Hematopoietic multipotent progenitor cell treated with erythropoietin and hydrocortisone succinate and interleukin-3 and kit ligand, for 17 days (in vitro differentiated cells): ENCODE measurements at regions not wholly inside any gene's neighbourhood (a gene's known extent, or its start where the extent isn't known, plus 50 kb on each side); places are given as distances from the start of the nearest gene placed in this dataset.

Source experiments
- DNase-seq: peaks from one replicate; pipeline ENCODE4 v3.0.0-alpha.2; 2015; ENCODE audit warnings: low spot score

GRCh38 chr16:86773354-86773715, 195.0 kb downstream of the FOXL1 start:
- no peak for DNase-seq

DNA sequence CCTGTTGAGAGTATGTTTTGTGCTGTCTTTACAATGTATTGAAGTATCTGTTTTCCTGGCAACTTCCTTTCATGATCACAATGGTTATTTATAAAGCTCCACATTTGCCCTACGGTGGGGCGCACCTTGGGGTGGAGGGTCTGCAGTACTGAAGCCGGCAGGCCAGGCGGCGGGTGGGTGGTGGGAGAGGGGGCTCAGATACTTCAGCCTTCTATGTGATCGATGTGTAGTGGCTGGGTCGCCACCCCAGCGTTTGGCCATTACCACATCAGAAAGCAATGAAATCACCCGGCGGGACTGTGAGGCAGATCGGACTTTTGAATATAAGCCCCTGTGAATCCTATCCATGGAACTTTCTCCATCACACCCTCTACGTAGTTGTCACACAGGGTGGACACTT, 196.6 kb downstream of the FOXL1 start:
- no peak for DNase-seq

DNA sequence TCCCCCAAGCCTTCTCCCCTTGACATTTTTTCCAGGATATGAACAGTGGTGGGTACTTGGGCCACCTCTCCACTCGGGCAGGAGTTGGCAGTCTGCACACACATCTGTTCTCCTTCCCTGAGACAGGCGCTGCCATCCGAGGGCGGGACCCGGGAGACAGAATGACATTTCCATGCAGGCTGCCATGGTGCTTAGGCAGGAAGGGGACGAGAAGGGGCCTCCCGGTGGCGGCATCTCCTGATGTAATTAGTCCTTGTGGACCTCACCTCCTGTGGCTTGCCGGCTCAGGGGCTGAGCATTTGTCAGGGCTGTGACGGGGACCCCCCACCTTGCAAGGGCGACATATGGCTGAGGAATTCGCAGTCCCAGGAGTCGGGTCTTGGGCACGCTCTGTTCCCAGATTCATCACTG, 197.2 kb downstream of the FOXL1 start:
- DNase-seq, result no peak

- no peak for DNase-seq
Observed at GRCh38 chr16:86777381-86777946, 199.1 kb downstream of the FOXL1 start.

DNA sequence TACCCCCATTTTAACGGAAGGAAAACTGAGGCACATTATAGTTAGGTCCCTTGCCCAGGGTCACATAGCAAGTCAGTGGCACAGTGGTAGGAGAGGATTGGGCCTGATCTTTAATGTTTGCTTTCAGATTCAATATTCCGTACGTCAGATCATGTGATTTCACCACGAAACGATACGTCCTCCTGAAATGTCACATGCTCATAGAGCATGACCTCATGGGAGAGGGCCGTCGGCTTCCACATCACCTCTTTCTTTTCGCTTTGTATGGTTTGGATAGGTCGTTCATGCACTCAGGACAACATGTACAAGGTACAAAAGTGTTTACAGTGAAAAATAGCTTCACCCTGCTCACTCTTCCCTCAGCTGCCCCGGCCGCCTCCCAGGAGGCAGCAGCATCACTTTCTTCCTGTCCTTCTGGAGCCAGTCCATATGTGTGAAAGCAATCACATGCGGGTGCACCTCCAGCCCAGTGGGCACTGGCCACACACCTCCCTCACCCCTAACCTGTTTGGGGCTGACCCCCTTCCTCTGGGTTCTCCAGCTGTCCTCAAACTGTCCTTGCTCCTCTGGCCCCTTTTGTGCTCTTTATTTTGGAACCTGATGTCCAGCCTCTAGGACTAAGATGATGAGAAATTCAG, 199.9 kb downstream of the FOXL1 start:
- no peak for DNase-seq

DNA sequence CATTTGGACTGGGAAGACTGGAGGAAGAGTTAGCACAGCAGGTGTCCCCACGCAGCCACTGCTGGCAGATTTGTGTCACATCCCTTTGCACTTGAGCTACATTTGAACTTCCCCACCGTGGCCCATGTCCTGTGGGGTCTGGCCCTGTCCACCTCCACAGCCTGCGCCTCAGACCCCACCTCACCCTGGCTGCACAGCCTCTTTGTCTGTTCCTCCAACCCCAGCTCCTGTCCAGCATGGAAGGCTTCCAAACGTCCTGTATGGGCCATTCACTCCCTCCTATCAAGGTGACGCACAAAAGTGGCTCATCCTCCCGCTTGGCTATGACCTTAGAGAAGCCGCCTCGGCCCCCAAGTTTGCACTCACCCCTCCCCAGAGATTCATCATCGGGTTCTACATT, 200.6 kb downstream of the FOXL1 start:
- no peak for DNase-seq

GRCh38 chr16:86781046-86781445, 202.7 kb downstream of the FOXL1 start:
- no peak for DNase-seq

- no peak for DNase-seq
Observed at GRCh38 chr16:86783636-86784626, 205.6 kb downstream of the FOXL1 start.

GRCh38 chr16:86786338-86786737, 208.0 kb downstream of the FOXL1 start:
- no peak for DNase-seq

DNA sequence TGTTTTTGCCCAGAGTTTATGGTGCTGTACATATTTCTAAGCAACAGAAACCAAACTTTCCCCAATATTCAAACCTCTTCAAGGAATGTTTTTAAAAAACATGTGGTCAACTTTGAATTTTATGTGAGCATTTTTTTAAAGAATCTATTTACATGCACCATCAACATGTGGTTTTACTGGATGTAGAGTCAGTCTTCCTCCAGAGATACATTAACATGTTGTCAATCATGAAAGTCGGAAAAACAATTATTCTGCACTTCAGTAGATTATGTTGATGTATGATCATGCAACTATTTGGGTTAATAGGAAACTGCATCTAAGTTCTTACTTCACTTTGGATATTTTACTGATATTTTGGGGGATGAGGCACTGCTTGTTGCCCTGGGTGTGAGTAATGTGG, 208.6 kb downstream of the FOXL1 start:
- no peak for DNase-seq

DNA sequence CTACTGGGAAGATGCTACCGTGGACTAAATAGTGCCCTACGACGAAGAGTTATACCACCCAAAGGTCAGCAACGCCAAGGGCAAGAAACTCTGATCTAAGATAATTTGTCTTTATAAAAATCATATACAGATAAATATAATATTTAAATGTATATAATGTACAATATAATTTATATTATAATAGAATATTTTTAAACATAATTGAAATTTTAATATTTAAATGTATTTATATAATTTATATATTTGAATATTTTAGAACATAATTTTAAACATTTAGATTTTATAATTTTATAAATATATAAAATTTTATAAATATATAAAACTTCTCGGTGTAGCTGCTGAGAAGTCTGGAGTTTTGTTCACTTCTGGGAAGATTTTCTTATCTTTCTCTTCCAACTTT, 209.2 kb downstream of the FOXL1 start:
- DNase-seq, result no peak

DNA sequence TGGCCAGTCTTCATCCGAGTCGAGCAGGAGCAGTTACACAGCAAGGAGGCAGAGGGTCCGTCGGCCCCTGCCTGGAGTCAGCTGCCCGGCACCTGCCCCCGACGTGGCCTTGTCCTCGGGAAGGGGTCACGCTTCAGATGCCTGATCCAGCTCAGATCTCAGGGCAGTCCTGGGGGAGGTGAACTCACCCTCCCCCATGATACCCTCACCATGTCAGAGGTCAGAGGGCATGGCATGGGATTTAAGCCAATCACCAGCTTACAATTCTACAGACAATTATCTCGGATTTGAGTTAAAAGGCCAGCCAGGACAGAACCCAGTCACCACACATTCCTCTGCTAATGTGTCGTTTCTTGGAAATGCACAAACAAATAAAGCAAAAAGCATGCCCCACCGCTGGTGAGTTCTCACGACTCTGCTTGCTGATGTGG, 211.3 kb downstream of the FOXL1 start:
- DNase-seq, result no peak

GRCh38 chr16:86791287-86792035, 213.1 kb downstream of the FOXL1 start:
- no peak for DNase-seq

GRCh38 chr16:86794216-86794864, 216.0 kb downstream of the FOXL1 start:
- no peak for DNase-seq

- DNase-seq, result no peak
Observed at GRCh38 chr16:86797700-86798099, 219.4 kb downstream of the FOXL1 start.

GRCh38 chr16:86798247-86799041, 220.1 kb downstream of the FOXL1 start:
- no peak for DNase-seq

- DNase-seq, result no peak
Observed at GRCh38 chr16:86799367-86799766, 221.0 kb downstream of the FOXL1 start.

DNA sequence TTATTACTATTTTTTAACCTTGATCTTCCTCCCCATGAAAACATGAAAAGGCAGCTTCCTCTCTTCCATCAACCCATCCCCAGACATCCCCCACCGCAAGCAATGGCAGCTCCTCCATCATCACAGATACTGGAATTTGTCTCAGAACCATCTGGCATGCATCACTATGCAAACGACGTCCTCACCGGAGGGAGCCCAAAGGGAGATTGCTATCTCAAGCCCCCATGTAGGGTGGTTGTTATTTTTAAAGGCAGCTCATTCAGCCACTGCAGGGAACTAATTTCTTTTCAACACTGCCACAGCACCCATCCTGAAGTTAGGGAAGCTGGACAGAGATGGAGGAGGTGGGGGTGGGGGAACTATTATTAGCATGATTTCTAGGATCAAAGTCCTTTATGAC, 222.5 kb downstream of the FOXL1 start:
- DNase-seq, result no peak

DNA sequence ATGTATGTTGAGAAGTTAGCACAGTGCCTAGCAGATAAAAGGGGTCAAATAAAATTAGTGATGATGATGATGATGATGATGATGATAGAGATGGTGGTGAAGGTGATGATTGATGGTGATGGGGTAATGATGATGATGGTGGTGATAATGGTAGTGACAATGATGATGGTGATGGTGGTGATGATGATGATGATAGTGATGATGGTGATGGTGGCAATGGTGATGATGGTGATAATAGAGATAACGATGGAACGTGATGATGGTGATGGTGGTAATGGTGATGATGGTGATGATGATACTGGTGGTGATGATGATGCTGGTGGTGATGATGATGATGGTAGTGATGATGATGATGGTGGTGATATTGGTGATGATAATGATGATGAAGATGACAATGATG, 223.7 kb downstream of the FOXL1 start:
- no peak for DNase-seq

DNA sequence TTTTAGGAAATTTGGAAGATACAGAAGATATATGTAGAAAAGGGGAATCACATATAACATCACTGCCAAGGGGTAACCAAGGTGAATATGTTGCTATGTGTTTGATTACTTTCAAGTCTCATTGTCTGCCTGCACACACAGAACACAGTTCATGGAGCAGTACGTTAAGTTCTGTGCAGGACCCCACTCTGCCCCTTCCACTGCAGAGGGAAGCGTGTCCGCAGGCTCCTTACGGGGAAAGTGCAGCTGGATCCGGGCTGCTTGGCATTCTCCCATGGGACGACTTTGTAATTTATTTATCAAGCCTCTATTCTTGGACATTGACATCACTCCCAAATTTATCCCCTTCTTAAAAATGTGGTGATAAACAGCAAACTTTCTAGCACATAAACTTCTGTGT, 226.8 kb downstream of the FOXL1 start:
- no peak for DNase-seq
